ENCODE measurements at regions not wholly inside any gene's neighbourhood (a gene's known extent, or its start where the extent isn't known, plus 50 kb on each side); places are given as distances from the start of the nearest gene placed in this dataset.

DNA sequence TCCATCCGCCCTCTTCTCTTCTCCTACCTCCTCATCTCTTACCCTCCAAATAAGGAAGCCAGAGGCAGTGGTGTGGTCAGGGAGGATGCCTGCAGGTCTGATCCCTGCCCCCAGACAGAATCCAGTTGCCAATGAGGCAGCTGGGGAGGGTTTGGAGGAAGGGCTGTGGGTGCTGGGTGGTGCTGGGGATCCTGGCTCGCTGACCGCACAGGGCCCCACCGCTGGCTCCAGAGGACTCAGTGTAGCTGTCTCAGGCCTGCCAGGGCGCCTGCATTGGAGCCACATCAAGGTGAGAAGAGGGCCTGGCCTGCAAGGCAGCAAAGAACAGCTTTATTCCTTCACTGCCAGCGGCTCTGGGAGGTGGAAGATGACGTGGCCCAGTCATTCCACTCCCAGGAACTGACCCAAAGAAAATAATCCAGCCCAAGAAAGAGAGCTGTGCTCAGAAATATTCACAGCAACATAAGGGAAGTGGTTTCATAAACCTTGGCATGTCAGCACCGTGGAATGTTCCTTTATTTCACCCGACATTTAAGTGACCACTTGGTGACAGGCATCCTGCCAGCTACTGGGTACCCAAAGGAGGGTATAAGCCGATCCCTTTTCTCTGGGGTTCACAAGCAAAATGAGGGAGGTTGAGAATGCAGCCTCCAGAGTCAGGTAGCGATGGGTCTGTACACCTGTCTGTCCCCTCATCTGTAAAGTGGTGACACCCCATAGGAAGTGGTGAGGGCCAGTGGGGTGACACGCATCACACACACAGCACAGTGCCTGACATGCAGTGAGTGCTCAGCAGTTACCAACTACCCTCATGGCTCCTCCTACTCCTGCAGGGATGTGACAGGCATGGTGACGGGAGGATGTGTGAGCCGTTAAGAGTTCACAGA, 125.1 kb downstream of the SNX5 start (continued):
- peak; percentile 23; the same call in 1 of the 2 replicates for TF ChIP-seq RAD21 (IDR thresholded peaks at IDR 0.05; ENCODE audit: low read length)
- peak; percentile 62; the same call in 1 of the 2 replicates for TF ChIP-seq MAZ (IDR thresholded peaks at IDR 0.05; ENCODE audit: borderline replicate concordance, low read depth, low read length)
- no peak for TF ChIP-seq CHD1 (IDR thresholded peaks at IDR 0.05; ENCODE audit: low read depth, low read length)

DNA sequence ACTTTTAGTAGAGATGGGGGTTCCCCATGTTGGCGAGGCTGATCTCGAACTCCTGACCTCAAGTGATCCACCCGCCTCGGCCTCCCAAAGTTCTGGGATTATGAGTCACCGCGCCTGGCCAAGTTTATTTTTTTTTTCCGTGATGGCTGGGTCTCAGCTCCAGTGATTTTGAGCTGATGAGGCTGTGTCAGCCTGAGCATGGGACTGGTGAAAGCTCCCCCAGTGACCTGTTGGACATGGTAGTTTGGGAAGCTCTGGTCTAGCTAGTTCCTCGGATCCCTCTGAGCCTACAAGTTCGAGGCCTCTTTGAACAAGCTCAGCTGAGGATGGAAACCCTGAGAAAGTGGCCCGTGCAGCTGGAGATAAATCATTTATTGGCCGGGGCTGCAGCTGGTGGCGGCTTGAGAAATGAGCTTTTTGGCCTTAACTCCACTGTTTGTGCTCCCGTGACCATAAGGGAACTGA, 126.8 kb downstream of the SNX5 start:
- dilution Hi-C loops (cut with HindIII; ENCODE audit: low sequenced_read_pairs, unreplicated experiment), result no loop called here
- Histone ChIP-seq H2AK9ac (replicated peaks; ENCODE audit: low read depth, low read length, poor library complexity) (peak overlapping the region; percentile 77), H3K18ac (ENCODE audit: low read depth, low read length) (peak overlapping the region; percentile 85), H4K5ac (ENCODE audit: low read depth, low read length) (peak overlapping the region; percentile 90), H2BK15ac (ENCODE audit: low read depth, low read length) (peak overlapping the region; percentile 95; the same call in 2 of the 3 replicates), H3K36me3 (ENCODE audit: control insufficient read depth, insufficient read depth, low read length) (no peaks in the 10 kb centered on the region), H3K56ac (ENCODE audit: extremely low read depth, insufficient read depth, low read length) (peak overlapping the region; percentile 53), H3K9me3 (ENCODE audit: control insufficient read depth, insufficient read depth, low read length) (peaks cover 3% of the 10 kb centered on the region; the same call in 1 of the 2 replicates), H2BK5ac (ENCODE audit: low read depth, low read length, poor library complexity, severe bottlenecking) (peak overlapping the region; percentile 96), H3K9me1 (ENCODE audit: insufficient read depth, low read length) (peaks cover 27% of the 10 kb centered on the region), H3K4me1 (ENCODE audit: control insufficient read depth, insufficient read depth, low read length) (peaks cover 26% of the 10 kb centered on the region), H2BK120ac (ENCODE audit: low read depth, low read length) (peak overlapping the region; percentile 99), H4K91ac (ENCODE audit: insufficient read depth, low read depth, low read length) (peak overlapping the region; percentile 91), H3K23ac (ENCODE audit: low read depth, low read length) (peak overlapping the region; percentile 73; the same call in 1 of the 2 replicates), H2AK5ac (ENCODE audit: low read depth, low read length) (peak overlapping the region; percentile 87), H3K4ac (ENCODE audit: low read depth, low read length) (peak overlapping the region; percentile 88), H2AFZ (replicated peaks; ENCODE audit: low read length, poor library complexity) (peak overlapping the region; percentile 82), H4K8ac (ENCODE audit: low read depth in 2 of 2, low read length in 2 of 2) (peak overlapping the region; percentile 96 to 98), H3K14ac (replicated peaks; ENCODE audit: low read depth, low read length) (peak overlapping the region; percentile 75), H3K4me3 (ENCODE audit: insufficient read depth, low read depth, low read length) (no peak overlapping the region), H3K4me2 (ENCODE audit: low read depth, low read length) (peak overlapping the region; percentile 31), H4K20me1 (ENCODE audit: insufficient read depth, low read length) (no peaks in the 10 kb centered on the region), H2BK20ac (ENCODE audit: low read depth, low read length) (peak overlapping the region; percentile 89), H3K27me3 (ENCODE audit: control insufficient read depth, insufficient read depth, low read length) (no peaks in the 10 kb centered on the region), H3K79me1 (ENCODE audit: low read depth in 1 of 2, low read length in 2 of 2) (peaks cover 0 to 21% of the 10 kb centered on the region in 2 experiments; a peak in 2 of 4 replicates), H3K27ac (ENCODE audit: insufficient read depth, low read length) (peak overlapping the region; percentile 66), H3K9ac (ENCODE audit: low read depth, low read length) (peak overlapping the region; percentile 2; the same call in 1 of the 2 replicates)
- peak; percentile 6; the same call in 1 of the 2 replicates for ATAC-seq (ENCODE audit: low read depth)
- CTCF ChIA-PET, result interaction anchor here (0.7 to 1.1 kb wide), 4 partner anchors 13 to 187 kb away, joined by 3 to 4 read pairs (median 3); no protein-coding TSS in a partner anchor
- peak; percentile 80 for DNase-seq
- WGBS, 2 experiments (ENCODE audit: extremely low coverage in 2 of 2, insufficient read length in 1 of 2), result 15% methylated on average over 8 of the region's 13 CpGs; no CpG with 5 or more reads in 1 of the 2 experiments
- intact Hi-C loops (cut with micrococcal nuclease), result loop anchor here (2.0 to 5.0 kb wide), 2 partner anchors 56 to 159 kb away; partner anchors contain the start of gene RRBP1
- BruUV-seq (replicated peaks), result no TSS peak
- POLR2A ChIA-PET (ENCODE audit: unreplicated experiment), result interaction anchor here (0.6 to 1.3 kb wide), 4 partner anchors 12 to 159 kb away, joined by 3 to 5 read pairs (median 4); partner anchors contain the start of gene RRBP1
- peak; percentile 57; the same call in 1 of the 2 replicates for TF ChIP-seq BHLHE40 (IDR thresholded peaks at IDR 0.05; ENCODE audit: low read depth, low read length)
- TF ChIP-seq FOS (IDR thresholded peaks at IDR 0.05; ENCODE audit: low read depth, low read length), result peak; percentile 65
- no peak for TF ChIP-seq MXI1 (IDR thresholded peaks at IDR 0.05; ENCODE audit: borderline replicate concordance, low read depth, low read length)
- in situ Hi-C loops (cut with MboI; ENCODE audit: low sequenced_read_pairs), result no loop called here

Data from IMR-90 (cell line).